ENCODE measurements at regions not wholly inside any gene's neighbourhood (a gene's known extent, or its start where the extent isn't known, plus 50 kb on each side); places are given as distances from the start of the nearest gene placed in this dataset.

DNA sequence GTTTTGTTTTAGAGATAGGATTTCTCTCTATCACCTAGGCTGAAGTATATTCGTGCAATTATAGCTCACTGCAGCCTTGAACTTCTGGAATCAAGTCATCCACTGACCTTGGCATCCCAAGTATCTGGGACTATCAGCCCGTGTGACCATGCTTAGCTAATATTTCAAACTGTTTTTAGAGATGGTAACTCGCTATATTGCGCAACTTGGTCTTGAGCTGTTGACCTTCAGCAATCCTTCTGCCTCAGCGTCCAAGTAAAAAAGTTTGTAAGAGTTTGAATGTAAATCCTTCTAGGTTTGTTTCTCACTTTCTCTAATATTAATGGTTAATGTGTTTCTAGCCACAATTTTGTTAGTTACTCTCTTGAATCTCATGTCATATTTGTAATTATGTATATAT lies 1243.5 kb upstream of the CADM2 start:
- TF ChIP-seq POLR2A (IDR thresholded peaks at IDR 0.05; ENCODE audit: low read depth, low read length) (no peak), POLR2AphosphoS5 (IDR thresholded peaks at IDR 0.05; ENCODE audit: low read depth, low read length) (no peak), TAF1 (IDR thresholded peaks at IDR 0.05; ENCODE audit: borderline replicate concordance, low read depth, low read length) (no peak)

Measured in GM12892 (cell line).